ENCODE measurements at regions not wholly inside any gene's neighbourhood (a gene's known extent, or its start where the extent isn't known, plus 50 kb on each side); places are given as distances from the start of the nearest gene placed in this dataset.

DNA sequence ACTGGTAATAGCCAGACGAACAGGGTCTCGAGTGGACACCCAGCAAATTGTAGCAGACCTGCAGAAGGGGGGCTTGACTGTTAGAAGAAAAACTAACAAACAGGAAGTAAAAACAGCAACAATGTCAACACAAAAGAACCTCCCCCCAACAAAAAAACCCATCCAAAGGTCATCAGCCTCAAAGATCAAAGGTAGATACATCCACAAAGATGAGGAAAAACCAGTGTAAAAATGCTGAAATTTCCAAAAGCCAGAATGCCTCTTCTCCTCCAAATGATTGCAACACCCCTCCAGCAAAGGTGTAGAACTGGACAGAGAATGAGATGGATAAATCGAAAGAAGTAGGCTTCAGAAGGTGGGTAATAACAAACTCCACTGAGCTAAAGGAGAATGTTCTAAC lies 313.0 kb upstream of the TEX13C start:
- H4K5ac ChIP-seq (ENCODE audit: low read depth, low read length) = no peak overlapping the region
- no peak overlapping the region for H4K8ac ChIP-seq (ENCODE audit: low read depth in 2 of 2, low read length in 2 of 2)
- H2BK5ac ChIP-seq (ENCODE audit: low read depth, low read length, poor library complexity, severe bottlenecking) = no peak overlapping the region
- H3K23ac ChIP-seq (ENCODE audit: low read depth, low read length) = no peak overlapping the region
- H3K27ac ChIP-seq (ENCODE audit: insufficient read depth, low read length) = no peak overlapping the region
- no peak overlapping the region for H2BK120ac ChIP-seq (ENCODE audit: low read depth, low read length)
- H3K4me1 ChIP-seq (ENCODE audit: control insufficient read depth, insufficient read depth, low read length) = no peaks in the 10 kb centered on the region
- in situ Hi-C loops (cut with MboI; ENCODE audit: low sequenced_read_pairs) = no loop called here
- H2AK5ac ChIP-seq (ENCODE audit: low read depth, low read length) = no peak overlapping the region
- H3K79me1 ChIP-seq (ENCODE audit: low read depth in 1 of 2, low read length in 2 of 2) = no peaks in the 10 kb centered on the region
- no peak for DNase-seq
- H3K9ac ChIP-seq (ENCODE audit: low read depth, low read length) = no peak overlapping the region
- WGBS, 2 experiments (ENCODE audit: extremely low coverage in 2 of 2, insufficient read length in 1 of 2) = no CpG with 5 or more reads among the region's 3 CpGs
- dilution Hi-C loops (cut with HindIII; ENCODE audit: low sequenced_read_pairs, unreplicated experiment) = no loop called here
- no peaks in the 10 kb centered on the region for H3K9me3 ChIP-seq (ENCODE audit: control insufficient read depth, insufficient read depth, low read length)
- no peak overlapping the region for H3K18ac ChIP-seq (ENCODE audit: low read depth, low read length)
- H3K27me3 ChIP-seq (ENCODE audit: control insufficient read depth, insufficient read depth, low read length) = no peaks in the 10 kb centered on the region
- no peak overlapping the region for H3K4me3 ChIP-seq (ENCODE audit: insufficient read depth, low read depth, low read length)
- H2AFZ ChIP-seq (replicated peaks; ENCODE audit: low read length, poor library complexity) = no peak overlapping the region
- H3K9me1 ChIP-seq (ENCODE audit: insufficient read depth, low read length) = no peaks in the 10 kb centered on the region
- H4K20me1 ChIP-seq (ENCODE audit: insufficient read depth, low read length) = no peaks in the 10 kb centered on the region
- TF ChIP-seq RAD21 (IDR thresholded peaks at IDR 0.05; ENCODE audit: low read length) = no peak
- TF ChIP-seq BHLHE40 (IDR thresholded peaks at IDR 0.05; ENCODE audit: low read depth, low read length) = no peak
- TF ChIP-seq FOS (IDR thresholded peaks at IDR 0.05; ENCODE audit: low read depth, low read length) = no peak
- TF ChIP-seq MXI1 (IDR thresholded peaks at IDR 0.05; ENCODE audit: borderline replicate concordance, low read depth, low read length) = no peak
- no peak for TF ChIP-seq POLR2A (IDR thresholded peaks at IDR 0.05; ENCODE audit: low read depth, low read length)
- no peak for TF ChIP-seq MAFK (IDR thresholded peaks at IDR 0.05; ENCODE audit: low read depth, low read length)
- TF ChIP-seq RCOR1 (IDR thresholded peaks at IDR 0.05; ENCODE audit: insufficient replicate concordance, low read length) = no peak
- TF ChIP-seq ELK1 (IDR thresholded peaks at IDR 0.05; ENCODE audit: borderline replicate concordance, low read depth, low read length) = no peak
- TF ChIP-seq RFX5 (IDR thresholded peaks at IDR 0.05; ENCODE audit: low read depth, low read length) = no peak
- no peak overlapping the region for H4K91ac ChIP-seq (ENCODE audit: insufficient read depth, low read depth, low read length)
- no peak overlapping the region for H2AK9ac ChIP-seq (replicated peaks; ENCODE audit: low read depth, low read length, poor library complexity)
- H3K4me2 ChIP-seq (ENCODE audit: low read depth, low read length) = no peak overlapping the region
- ChIA-PET POLR2A (ENCODE audit: unreplicated experiment) (no interaction called here), CTCF (no interaction called here)
- intact Hi-C loops (cut with micrococcal nuclease) = no loop called here
- no peak for ATAC-seq (ENCODE audit: low read depth)
- H2BK15ac ChIP-seq (ENCODE audit: low read depth, low read length) = no peak overlapping the region
- no peak overlapping the region for H2BK20ac ChIP-seq (ENCODE audit: low read depth, low read length)
- H3K56ac ChIP-seq (ENCODE audit: extremely low read depth, insufficient read depth, low read length) = no peak overlapping the region
- no peak overlapping the region for H3K4ac ChIP-seq (ENCODE audit: low read depth, low read length)
- no peak overlapping the region for H3K14ac ChIP-seq (replicated peaks; ENCODE audit: low read depth, low read length)
- no TSS peak for BruUV-seq (replicated peaks)
- H3K36me3 ChIP-seq (ENCODE audit: control insufficient read depth, insufficient read depth, low read length) = no peaks in the 10 kb centered on the region
